ENCODE measurements at regions not wholly inside any gene's neighbourhood (a gene's known extent, or its start where the extent isn't known, plus 50 kb on each side); places are given as distances from the start of the nearest gene placed in this dataset.

- TF ChIP-seq, protein P1, sequence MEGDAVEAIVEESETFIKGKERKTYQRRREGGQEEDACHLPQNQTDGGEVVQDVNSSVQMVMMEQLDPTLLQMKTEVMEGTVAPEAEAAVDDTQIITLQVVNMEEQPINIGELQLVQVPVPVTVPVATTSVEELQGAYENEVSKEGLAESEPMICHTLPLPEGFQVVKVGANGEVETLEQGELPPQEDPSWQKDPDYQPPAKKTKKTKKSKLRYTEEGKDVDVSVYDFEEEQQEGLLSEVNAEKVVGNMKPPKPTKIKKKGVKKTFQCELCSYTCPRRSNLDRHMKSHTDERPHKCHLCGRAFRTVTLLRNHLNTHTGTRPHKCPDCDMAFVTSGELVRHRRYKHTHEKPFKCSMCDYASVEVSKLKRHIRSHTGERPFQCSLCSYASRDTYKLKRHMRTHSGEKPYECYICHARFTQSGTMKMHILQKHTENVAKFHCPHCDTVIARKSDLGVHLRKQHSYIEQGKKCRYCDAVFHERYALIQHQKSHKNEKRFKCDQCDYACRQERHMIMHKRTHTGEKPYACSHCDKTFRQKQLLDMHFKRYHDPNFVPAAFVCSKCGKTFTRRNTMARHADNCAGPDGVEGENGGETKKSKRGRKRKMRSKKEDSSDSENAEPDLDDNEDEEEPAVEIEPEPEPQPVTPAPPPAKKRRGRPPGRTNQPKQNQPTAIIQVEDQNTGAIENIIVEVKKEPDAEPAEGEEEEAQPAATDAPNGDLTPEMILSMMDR (IDR thresholded peaks at IDR 0.05): no peak
- no peak for TF ChIP-seq ZFX (IDR thresholded peaks at IDR 0.05; ENCODE audit: borderline replicate concordance)
Measured at GRCh38 chr11:115980337-115981103, 476.3 kb upstream of the CADM1 start.

Data from 22Rv1 (cell line).